ENCODE measurements at regions not wholly inside any gene's neighbourhood (a gene's known extent, or its start where the extent isn't known, plus 50 kb on each side); places are given as distances from the start of the nearest gene placed in this dataset.

DNA sequence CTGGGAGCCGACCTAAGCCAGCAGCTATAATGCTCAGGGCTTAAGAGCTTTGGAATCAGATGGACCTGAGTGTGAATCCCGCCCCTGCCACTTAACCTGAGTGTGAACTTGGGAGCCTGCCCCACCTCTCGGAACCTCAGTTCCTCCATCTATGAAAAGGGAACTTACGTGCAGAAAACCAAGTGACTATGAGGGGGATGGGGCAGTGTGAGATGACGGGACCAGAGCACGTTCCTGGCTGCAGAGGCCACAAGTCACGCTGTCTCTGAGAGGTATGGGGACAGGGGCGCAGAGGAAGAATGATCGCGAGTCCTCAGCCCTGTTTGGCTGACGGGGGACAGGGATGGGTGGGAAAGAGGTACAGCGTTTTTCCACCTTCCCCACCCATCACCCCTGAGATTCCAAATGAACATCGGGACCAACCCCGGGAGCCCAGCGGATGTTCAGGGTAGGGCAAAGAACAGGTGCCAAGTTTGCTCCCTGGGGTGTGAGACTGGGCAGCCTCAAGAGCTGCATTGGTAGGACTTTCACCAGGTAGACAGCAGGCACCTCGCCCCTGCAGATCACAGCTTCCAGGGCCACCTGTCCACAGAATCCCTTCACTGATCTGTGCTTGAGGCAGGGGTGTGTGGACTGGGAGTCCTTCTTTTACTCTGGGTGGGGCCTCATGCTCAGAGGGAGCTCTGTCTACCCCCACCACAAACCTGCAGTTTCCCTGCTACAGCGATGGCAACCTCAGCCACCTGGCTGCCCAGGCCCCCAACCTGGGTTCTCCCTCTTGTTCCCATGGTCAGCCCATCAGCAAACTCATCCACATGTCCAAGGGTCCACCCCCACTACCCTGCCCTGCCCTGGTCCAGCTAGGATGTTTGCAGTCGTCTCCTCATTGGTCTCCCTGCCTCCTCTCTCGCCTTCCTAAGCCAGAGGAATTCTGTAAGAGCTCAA, 85.8 kb downstream of the CEBPB start:
- CTCF ChIA-PET, result no interaction called here
- H3K27ac ChIP-seq (ENCODE audit: low read length), result no peak overlapping the region

GRCh38 chr20:50277064-50277415, 86.4 kb downstream of the CEBPB start:
- no peak for TF ChIP-seq EZH2 (IDR thresholded peaks at IDR 0.05; ENCODE audit: low read length, unreplicated experiment)
- TF ChIP-seq EZH2phosphoT487 (IDR thresholded peaks at IDR 0.05; ENCODE audit: borderline replicate concordance, low read length), result no peak
- TF ChIP-seq, protein P1, sequence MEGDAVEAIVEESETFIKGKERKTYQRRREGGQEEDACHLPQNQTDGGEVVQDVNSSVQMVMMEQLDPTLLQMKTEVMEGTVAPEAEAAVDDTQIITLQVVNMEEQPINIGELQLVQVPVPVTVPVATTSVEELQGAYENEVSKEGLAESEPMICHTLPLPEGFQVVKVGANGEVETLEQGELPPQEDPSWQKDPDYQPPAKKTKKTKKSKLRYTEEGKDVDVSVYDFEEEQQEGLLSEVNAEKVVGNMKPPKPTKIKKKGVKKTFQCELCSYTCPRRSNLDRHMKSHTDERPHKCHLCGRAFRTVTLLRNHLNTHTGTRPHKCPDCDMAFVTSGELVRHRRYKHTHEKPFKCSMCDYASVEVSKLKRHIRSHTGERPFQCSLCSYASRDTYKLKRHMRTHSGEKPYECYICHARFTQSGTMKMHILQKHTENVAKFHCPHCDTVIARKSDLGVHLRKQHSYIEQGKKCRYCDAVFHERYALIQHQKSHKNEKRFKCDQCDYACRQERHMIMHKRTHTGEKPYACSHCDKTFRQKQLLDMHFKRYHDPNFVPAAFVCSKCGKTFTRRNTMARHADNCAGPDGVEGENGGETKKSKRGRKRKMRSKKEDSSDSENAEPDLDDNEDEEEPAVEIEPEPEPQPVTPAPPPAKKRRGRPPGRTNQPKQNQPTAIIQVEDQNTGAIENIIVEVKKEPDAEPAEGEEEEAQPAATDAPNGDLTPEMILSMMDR (conservative IDR thresholded peaks at IDR 0.05; ENCODE audit: low read depth, low read length), result no peak
- H3K9ac ChIP-seq (ENCODE audit: low read length), result no peak overlapping the region
- DNase-seq, result no peak
- no peaks in the 10 kb centered on the region for H3K4me1 ChIP-seq (ENCODE audit: insufficient read depth, low read length)
- no peaks in the 10 kb centered on the region for H3K9me3 ChIP-seq (ENCODE audit: low read length)
- no peak overlapping the region for H3K4me2 ChIP-seq (ENCODE audit: low read length)
- H3K36me3 ChIP-seq (ENCODE audit: low read depth, low read length), result no peaks in the 10 kb centered on the region
- POLR2A ChIA-PET (ENCODE audit: unreplicated experiment), result no interaction called here
- no peak overlapping the region for H3K4me3 ChIP-seq (ENCODE audit: low read length)
- H3K79me2 ChIP-seq (ENCODE audit: low read length), result no peaks in the 10 kb centered on the region
- H2AFZ ChIP-seq (ENCODE audit: low read length), result no peak overlapping the region
- BruUV-seq (replicated peaks), result no TSS peak
- H3F3A ChIP-seq (ENCODE audit: low read length, unreplicated experiment), result no peaks in the 10 kb centered on the region
- CTCF ChIA-PET, result no interaction called here
- no peak overlapping the region for H3K27ac ChIP-seq (ENCODE audit: low read length)
- H4K20me1 ChIP-seq (ENCODE audit: low read length), result no peaks in the 10 kb centered on the region
- intact Hi-C loops (cut with micrococcal nuclease), result no loop called here
- ATAC-seq, result no peak
- no peaks in the 10 kb centered on the region for H3K27me3 ChIP-seq (ENCODE audit: low read length)
- no peaks in the 10 kb centered on the region for H3K9me2 ChIP-seq (replicated peaks; ENCODE audit: low read length)

More for the DNA sequence above, 85.8 kb downstream of the CEBPB start:
- BruUV-seq (replicated peaks), result no TSS peak
- Histone ChIP-seq H3K79me2 (ENCODE audit: low read length) (no peaks in the 10 kb centered on the region), H3K9me3 (ENCODE audit: low read length) (no peaks in the 10 kb centered on the region), H3K4me2 (ENCODE audit: low read length) (no peak overlapping the region), H3K4me1 (ENCODE audit: insufficient read depth, low read length) (no peaks in the 10 kb centered on the region), H3K4me3 (ENCODE audit: low read length) (no peak overlapping the region), H3K9me2 (replicated peaks; ENCODE audit: low read length) (no peaks in the 10 kb centered on the region), H3K9ac (ENCODE audit: low read length) (no peak overlapping the region), H4K20me1 (ENCODE audit: low read length) (no peaks in the 10 kb centered on the region), H3K36me3 (ENCODE audit: low read depth, low read length) (no peaks in the 10 kb centered on the region), H3F3A (ENCODE audit: low read length, unreplicated experiment) (no peaks in the 10 kb centered on the region), H2AFZ (ENCODE audit: low read length) (no peak overlapping the region), H3K27me3 (ENCODE audit: low read length) (no peaks in the 10 kb centered on the region)
- intact Hi-C loops (cut with micrococcal nuclease), result no loop called here
- TF ChIP-seq EZH2phosphoT487 (IDR thresholded peaks at IDR 0.05; ENCODE audit: borderline replicate concordance, low read length), result no peak
- TF ChIP-seq, protein P1 (conservative IDR thresholded peaks at IDR 0.05; ENCODE audit: low read depth, low read length), result no peak
- TF ChIP-seq EZH2 (IDR thresholded peaks at IDR 0.05; ENCODE audit: low read length, unreplicated experiment), result no peak
- POLR2A ChIA-PET (ENCODE audit: unreplicated experiment), result no interaction called here
- ATAC-seq (no peak), DNase-seq (no peak)
